Karpas-422 (cell line): ENCODE measurements at regions not wholly inside any gene's neighbourhood (a gene's known extent, or its start where the extent isn't known, plus 50 kb on each side); places are given as distances from the start of the nearest gene placed in this dataset.

Experiments
- DNase-seq: peaks from one replicate; pipeline ENCODE4 v3.0.0-alpha.2; 2015
- H2AFZ ChIP-seq: fragments of 200-600 bp; sonication (generic); 2 replicates; pipeline ENCODE4 v1.6.1; 2014; ENCODE audit warnings: antibody characterized with exemption, low read length, mixed read lengths
- H3K27ac ChIP-seq: fragments of 200-600 bp; sonication (generic); 2 replicates; pipeline ENCODE4 v1.5.1; 2014; ENCODE audit warnings: mild to moderate bottlenecking, low read length, moderate library complexity
- H3K27me3 ChIP-seq: fragments of 200-600 bp; sonication (generic); 2 replicates; pipeline ENCODE4 v1.6.1; 2014; ENCODE audit warnings: low read length, mixed read lengths
- H3K36me3 ChIP-seq: fragments of 200-600 bp; sonication (generic); 2 replicates; pipeline ENCODE4 v1.6.1; 2014; ENCODE audit warnings: low read length, mixed read lengths; ENCODE audit not compliant: insufficient read depth
- H3K4me1 ChIP-seq: fragments of 200-600 bp; sonication (generic); 2 replicates; pipeline ENCODE4 v1.6.1; 2014; ENCODE audit warnings: mild to moderate bottlenecking, low read length, mixed read lengths
- H3K4me2 ChIP-seq: fragments of 200-600 bp; sonication (generic); 2 replicates; pipeline ENCODE4 v1.6.1; 2014; ENCODE audit warnings: low read length, low read depth, mild to moderate bottlenecking; ENCODE audit not compliant: poor library complexity, severe bottlenecking
- H3K4me3 ChIP-seq: fragments of 200-600 bp; sonication (generic); 2 replicates; pipeline ENCODE4 v1.5.1; 2014; ENCODE audit warnings: mild to moderate bottlenecking, antibody characterized with exemption, low read length, mixed read lengths
- H3K79me2 ChIP-seq: fragments of 200-600 bp; sonication (generic); 2 replicates; pipeline ENCODE4 v1.6.1; 2014; ENCODE audit warnings: mild to moderate bottlenecking, low read length, mixed read lengths
- H3K9ac ChIP-seq: fragments of 200-600 bp; sonication (generic); 2 replicates; pipeline ENCODE4 v1.6.0; 2014; ENCODE audit warnings: low read length
- H3K9me2 ChIP-seq: fragments of 200-600 bp; sonication (generic), shearing (Covaris generic); replicated peaks from 2 replicates; pipeline ENCODE4 v1.6.0; 2014; ENCODE audit warnings: mild to moderate bottlenecking, low read length, moderate library complexity; ENCODE audit not compliant: insufficient read depth
- H3K9me3 ChIP-seq: fragments of 300-700, 200-600 bp; sonication (generic); 2 replicates; pipeline ENCODE4 v1.6.1; 2014; ENCODE audit warnings: low read length, mixed read lengths
- H4K20me1 ChIP-seq: fragments of 200-600 bp; sonication (generic); 2 replicates; pipeline ENCODE4 v1.6.1; 2014; ENCODE audit warnings: mild to moderate bottlenecking, antibody characterized with exemption, low read length, low read depth; ENCODE audit not compliant: insufficient read depth

GRCh38 chr11:91776655-91777054 is 448.0 kb upstream of the FAT3 start:
- H3K4me3 ChIP-seq: no peak overlapping the region
- H3K27me3 ChIP-seq: no peaks in the 10 kb centered on the region
- no peak for DNase-seq

GRCh38 chr11:91773090-91773489 is 451.5 kb upstream of the FAT3 start:
- Histone ChIP-seq H3K36me3 (no peaks in the 10 kb centered on the region), H3K27ac (no peak overlapping the region), H3K79me2 (no peaks in the 10 kb centered on the region), H3K9ac (no peak overlapping the region), H3K4me1 (no peaks in the 10 kb centered on the region), H3K4me2 (no peak overlapping the region), H3K4me3 (no peak overlapping the region), H3K9me2 (no peaks in the 10 kb centered on the region), H3K9me3 (peaks cover 79% of the 10 kb centered on the region), H3K27me3 (no peaks in the 10 kb centered on the region), H2AFZ (no peak overlapping the region), H4K20me1 (no peaks in the 10 kb centered on the region)
- DNase-seq: no peak

More at GRCh38 chr11:91776655-91777054, 448.0 kb upstream of the FAT3 start:
- H3K9me3 ChIP-seq: peaks cover 80% of the 10 kb centered on the region
- H3K4me2 ChIP-seq: no peak overlapping the region
- H3K9ac ChIP-seq: no peak overlapping the region
- no peaks in the 10 kb centered on the region for H3K36me3 ChIP-seq
- H2AFZ ChIP-seq: no peak overlapping the region
- no peaks in the 10 kb centered on the region for H3K9me2 ChIP-seq
- no peaks in the 10 kb centered on the region for H3K79me2 ChIP-seq
- H4K20me1 ChIP-seq: no peaks in the 10 kb centered on the region
- no peaks in the 10 kb centered on the region for H3K4me1 ChIP-seq
- H3K27ac ChIP-seq: no peak overlapping the region

- no peak for DNase-seq
- no peak overlapping the region for H3K4me3 ChIP-seq
- H3K79me2 ChIP-seq: no peaks in the 10 kb centered on the region
- H3K27ac ChIP-seq: no peak overlapping the region
- H3K9me3 ChIP-seq: peaks cover 84% of the 10 kb centered on the region
- no peaks in the 10 kb centered on the region for H3K36me3 ChIP-seq
- H3K9me2 ChIP-seq: no peaks in the 10 kb centered on the region
- H3K4me2 ChIP-seq: no peak overlapping the region
- no peak overlapping the region for H2AFZ ChIP-seq
- H3K9ac ChIP-seq: no peak overlapping the region
- no peaks in the 10 kb centered on the region for H3K4me1 ChIP-seq
- H3K27me3 ChIP-seq: no peaks in the 10 kb centered on the region
- H4K20me1 ChIP-seq: no peaks in the 10 kb centered on the region
These were observed 452.7 kb upstream of the FAT3 start for GRCh38 chr11:91771961-91772360.

DNA sequence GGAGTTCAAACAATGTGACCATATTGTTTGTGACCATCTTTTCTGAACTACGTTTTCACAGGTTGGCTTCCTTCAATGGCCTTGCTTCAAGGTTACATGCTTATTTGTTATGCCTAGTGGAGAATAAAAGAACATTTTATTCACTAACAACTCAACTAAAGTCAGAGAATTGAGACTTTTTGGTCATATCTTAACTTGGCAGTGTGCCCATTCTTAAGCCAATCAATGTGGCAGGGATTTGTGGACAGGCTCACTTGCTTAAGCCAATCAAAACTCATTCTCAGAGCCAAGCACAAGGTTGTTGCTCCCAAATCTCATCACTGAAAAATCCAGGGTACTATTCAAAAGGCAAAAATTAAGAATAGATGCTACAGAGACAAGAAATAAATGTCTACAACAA is 455.8 kb upstream of the FAT3 start:
- H3K27ac ChIP-seq: no peak overlapping the region
- no peak overlapping the region for H2AFZ ChIP-seq
- H3K9me2 ChIP-seq: no peaks in the 10 kb centered on the region
- H3K4me1 ChIP-seq: no peaks in the 10 kb centered on the region
- no peak overlapping the region for H3K9ac ChIP-seq
- no peaks in the 10 kb centered on the region for H3K79me2 ChIP-seq
- H3K4me2 ChIP-seq: no peak overlapping the region
- H3K36me3 ChIP-seq: no peaks in the 10 kb centered on the region
- no peak for DNase-seq
- H4K20me1 ChIP-seq: no peaks in the 10 kb centered on the region
- H3K9me3 ChIP-seq: peaks cover 82% of the 10 kb centered on the region
- H3K27me3 ChIP-seq: no peaks in the 10 kb centered on the region
- H3K4me3 ChIP-seq: no peak overlapping the region

DNA sequence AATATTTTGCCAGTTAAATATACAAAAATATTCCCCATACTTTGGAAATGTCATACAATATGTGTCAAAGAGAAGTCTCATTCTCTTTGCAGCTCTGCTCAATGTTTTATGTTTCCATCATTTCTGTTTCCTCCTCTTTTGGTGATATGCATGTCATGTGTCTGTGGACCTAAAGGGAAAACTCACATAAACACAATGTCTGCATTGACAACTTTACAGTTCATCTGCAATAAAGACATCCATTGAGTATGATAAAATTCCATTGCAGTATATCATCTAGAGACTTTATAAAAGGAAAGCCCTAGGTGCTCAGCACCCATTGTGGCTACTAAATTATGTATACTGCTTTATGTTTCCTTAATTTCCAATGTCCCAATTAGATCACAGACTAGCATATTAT is 461.3 kb upstream of the FAT3 start:
- Histone ChIP-seq H3K9me3 (peaks cover 83% of the 10 kb centered on the region), H3K79me2 (no peaks in the 10 kb centered on the region), H2AFZ (no peak overlapping the region), H3K4me2 (no peak overlapping the region), H4K20me1 (no peaks in the 10 kb centered on the region), H3K27me3 (no peaks in the 10 kb centered on the region), H3K27ac (no peak overlapping the region), H3K36me3 (no peaks in the 10 kb centered on the region), H3K4me1 (no peaks in the 10 kb centered on the region), H3K9ac (no peak overlapping the region), H3K9me2 (no peaks in the 10 kb centered on the region), H3K4me3 (no peak overlapping the region)
- DNase-seq: no peak

DNA sequence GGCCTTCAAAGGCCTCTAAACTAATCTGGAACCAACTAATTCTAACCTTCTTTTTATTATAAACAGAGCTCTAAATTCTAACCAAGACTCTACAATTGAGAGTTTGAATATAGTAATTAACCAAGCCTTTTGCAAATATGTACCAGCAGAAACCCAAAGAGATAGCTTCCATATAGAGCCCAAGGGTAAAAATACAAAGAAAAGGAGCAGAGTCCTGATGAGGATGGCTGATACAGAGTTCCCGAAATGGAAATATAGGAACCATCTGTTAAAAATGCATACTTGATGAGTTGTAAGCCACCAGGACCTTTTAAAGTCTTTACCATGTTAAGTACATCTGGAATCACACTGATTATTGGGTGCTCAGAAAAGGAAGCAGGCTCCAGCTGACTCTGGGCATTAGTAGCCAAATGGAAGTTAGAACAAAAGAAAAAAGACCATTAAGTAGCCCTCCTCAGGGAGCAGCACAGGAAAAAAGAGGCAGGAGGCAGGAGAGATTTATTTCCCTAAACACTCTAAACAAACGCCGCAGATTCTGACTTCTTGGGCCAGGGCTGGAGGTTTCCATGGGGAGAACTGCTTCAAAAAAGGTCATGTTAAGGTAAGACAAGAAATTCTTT is 463.1 kb upstream of the FAT3 start:
- no peaks in the 10 kb centered on the region for H3K79me2 ChIP-seq
- no peak overlapping the region for H3K9ac ChIP-seq
- no peak for DNase-seq
- H3K27me3 ChIP-seq: no peaks in the 10 kb centered on the region
- no peaks in the 10 kb centered on the region for H3K4me1 ChIP-seq
- H3K27ac ChIP-seq: no peak overlapping the region
- no peak overlapping the region for H2AFZ ChIP-seq
- no peaks in the 10 kb centered on the region for H4K20me1 ChIP-seq
- no peaks in the 10 kb centered on the region for H3K9me2 ChIP-seq
- no peaks in the 10 kb centered on the region for H3K36me3 ChIP-seq
- H3K9me3 ChIP-seq: peaks cover 86% of the 10 kb centered on the region
- no peak overlapping the region for H3K4me3 ChIP-seq
- no peak overlapping the region for H3K4me2 ChIP-seq

- H3K79me2 ChIP-seq: no peaks in the 10 kb centered on the region
- no peaks in the 10 kb centered on the region for H3K27me3 ChIP-seq
- no peak overlapping the region for H3K27ac ChIP-seq
- no peak overlapping the region for H3K9ac ChIP-seq
- no peak overlapping the region for H3K4me3 ChIP-seq
- no peaks in the 10 kb centered on the region for H3K9me2 ChIP-seq
- DNase-seq: no peak
- H4K20me1 ChIP-seq: no peaks in the 10 kb centered on the region
- no peak overlapping the region for H3K4me2 ChIP-seq
- H2AFZ ChIP-seq: no peak overlapping the region
- H3K9me3 ChIP-seq: peaks cover 92% of the 10 kb centered on the region
- H3K4me1 ChIP-seq: no peaks in the 10 kb centered on the region
- H3K36me3 ChIP-seq: no peaks in the 10 kb centered on the region
These were observed 467.7 kb upstream of the FAT3 start for GRCh38 chr11:91756829-91757480.

DNA sequence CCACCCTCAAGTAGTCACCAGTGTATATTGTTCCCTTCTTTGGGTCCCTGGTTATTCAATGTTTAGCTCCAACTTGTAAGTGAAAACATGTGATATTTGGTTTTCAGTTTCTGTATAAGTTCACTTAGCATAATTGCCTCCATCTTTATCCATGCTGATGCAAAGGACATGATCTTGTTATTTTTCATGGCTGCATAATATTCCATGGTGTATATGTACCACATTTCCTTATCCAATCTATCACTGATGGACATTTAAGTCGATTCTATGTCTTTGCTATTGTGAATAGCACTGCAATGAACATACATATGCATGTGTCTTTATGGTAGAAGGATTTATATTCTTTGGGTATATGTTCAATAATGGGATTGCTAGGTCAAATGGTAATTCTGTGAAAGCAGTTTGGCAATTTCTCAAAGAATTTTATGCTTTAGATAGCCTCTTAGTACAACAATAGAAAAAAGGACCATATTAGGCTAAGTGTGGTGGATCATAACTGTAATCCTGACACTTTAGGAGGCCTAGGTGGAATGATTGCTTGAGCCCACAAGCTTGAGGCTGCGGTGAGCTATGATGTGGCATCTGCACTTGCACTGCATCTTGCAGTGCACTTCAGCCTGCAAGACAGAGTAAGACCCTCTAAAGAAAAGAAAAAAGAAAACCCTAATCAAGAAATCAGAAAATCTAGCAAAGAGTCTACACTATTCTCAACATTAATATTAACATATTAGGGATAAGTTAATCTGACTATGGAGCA is 468.5 kb upstream of the FAT3 start:
- Histone ChIP-seq H3K9me3 (peaks cover 90% of the 10 kb centered on the region), H3K9ac (no peak overlapping the region), H3K4me1 (no peaks in the 10 kb centered on the region), H4K20me1 (no peaks in the 10 kb centered on the region), H3K4me2 (no peak overlapping the region), H3K27ac (no peak overlapping the region), H3K36me3 (no peaks in the 10 kb centered on the region), H3K27me3 (no peaks in the 10 kb centered on the region), H3K9me2 (no peaks in the 10 kb centered on the region), H3K79me2 (no peaks in the 10 kb centered on the region), H3K4me3 (no peak overlapping the region), H2AFZ (no peak overlapping the region)
- no peak for DNase-seq
